UCSD-AML1 (cell line): ENCODE measurements at regions not wholly inside any gene's neighbourhood (a gene's known extent, or its start where the extent isn't known, plus 50 kb on each side); places are given as distances from the start of the nearest gene placed in this dataset.
"Not testable (repeated sequence)": the region's sequence is repeated elsewhere in the genome, so short reads cannot be mapped to it uniquely, and the experiment has no call there.

Experiments used
- DNase-seq: peaks from one replicate; lab custom pipeline; 2025; ENCODE audit not compliant: unreplicated experiment; lab: John Stamatoyannopoulos, UW

DNA sequence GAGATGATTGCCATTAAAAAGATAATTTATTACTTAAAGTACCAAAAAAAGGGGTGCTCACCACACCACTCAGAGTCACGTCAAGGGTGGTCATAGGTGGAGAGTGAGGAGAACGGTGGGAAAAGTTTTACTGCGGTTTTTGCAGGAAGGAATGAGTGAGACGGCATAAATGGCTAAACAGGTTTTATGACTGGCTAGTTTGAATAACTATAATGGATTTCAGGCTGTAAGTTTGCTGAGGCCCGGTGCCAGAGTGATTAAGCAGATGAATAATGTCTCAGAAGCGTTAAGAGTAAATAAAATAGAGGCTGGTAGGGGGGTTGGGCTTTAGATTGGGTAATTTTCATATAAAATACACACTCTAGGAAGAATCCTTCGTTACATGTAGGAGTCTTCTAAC is 1337.8 kb downstream of the AMY1C start:
- no peak for DNase-seq

DNA sequence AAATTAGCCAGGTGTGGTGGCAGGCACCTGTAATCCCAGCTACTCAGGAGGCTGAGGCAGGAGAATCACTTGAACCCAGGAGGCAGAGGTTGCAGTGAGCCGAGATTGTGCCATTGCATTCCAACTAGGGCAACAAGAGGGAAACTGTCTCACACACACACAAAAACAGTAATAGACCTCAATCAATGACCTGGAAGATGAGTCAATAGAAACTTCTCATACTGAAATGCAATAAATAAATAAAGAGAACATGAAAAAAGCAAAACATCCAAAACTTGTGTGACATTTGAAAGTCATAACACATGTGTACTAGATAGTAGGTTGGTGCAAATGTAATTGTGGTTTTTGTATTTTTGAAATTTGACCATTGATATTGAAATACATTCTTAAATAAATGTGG is 1338.5 kb downstream of the AMY1C start:
- DNase-seq: no peak

DNA sequence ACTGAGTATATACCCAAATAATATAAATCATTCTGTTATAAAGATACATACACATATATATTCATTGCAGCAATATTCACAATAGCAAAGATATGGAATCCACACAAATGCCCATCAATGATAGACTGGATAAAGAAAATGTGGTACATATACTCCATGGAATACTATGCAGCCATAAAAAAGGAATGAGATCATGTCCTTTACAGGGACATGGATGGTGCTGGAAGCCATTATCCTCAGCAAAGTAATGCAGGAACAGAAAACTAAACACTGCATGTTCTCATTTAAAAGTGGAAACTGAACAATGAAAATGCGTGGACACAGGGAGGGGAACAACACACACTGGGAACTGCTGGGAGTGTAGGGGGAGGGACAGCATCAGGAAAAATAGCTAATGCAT is 1344.2 kb downstream of the AMY1C start:
- not testable (repeated sequence) for DNase-seq

DNA sequence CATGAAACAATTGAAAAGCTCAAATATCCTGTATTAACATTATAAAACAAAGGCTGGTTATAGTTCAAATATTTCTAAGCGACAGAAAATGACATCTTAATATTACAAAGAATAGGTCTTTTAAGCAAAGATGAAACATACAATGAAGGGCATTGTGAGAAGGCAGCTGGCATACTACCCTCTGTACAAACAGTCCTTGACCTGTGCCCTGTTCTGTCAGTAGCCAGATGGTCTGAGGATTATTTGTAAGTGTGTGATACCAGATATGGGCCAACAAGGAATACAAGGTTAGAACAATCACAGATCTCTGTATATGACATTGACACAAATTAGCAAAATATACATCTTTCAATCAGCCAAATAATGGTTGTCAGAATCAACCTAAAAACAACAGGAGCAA is 1350.4 kb downstream of the AMY1C start:
- no peak for DNase-seq

DNA sequence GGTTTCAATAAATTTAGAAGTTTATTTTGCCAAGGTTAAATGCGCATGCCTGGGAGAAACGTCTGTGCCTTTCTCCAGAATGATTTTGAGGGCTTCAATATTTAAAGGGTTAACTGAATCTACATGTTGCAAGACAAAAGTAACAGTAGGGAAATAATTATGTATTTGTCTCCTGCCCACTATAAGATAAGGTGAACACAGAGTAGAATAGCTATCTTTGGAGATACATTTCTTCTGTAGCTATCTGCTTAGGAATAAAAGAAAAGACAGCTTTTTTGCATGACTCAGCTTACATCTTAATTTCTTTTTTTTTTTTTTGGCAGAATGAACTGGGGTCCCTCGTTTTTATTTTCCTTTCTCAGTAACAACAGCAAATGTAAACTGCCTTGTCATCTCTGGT is 1351.6 kb downstream of the AMY1C start:
- DNase-seq: no peak

DNA sequence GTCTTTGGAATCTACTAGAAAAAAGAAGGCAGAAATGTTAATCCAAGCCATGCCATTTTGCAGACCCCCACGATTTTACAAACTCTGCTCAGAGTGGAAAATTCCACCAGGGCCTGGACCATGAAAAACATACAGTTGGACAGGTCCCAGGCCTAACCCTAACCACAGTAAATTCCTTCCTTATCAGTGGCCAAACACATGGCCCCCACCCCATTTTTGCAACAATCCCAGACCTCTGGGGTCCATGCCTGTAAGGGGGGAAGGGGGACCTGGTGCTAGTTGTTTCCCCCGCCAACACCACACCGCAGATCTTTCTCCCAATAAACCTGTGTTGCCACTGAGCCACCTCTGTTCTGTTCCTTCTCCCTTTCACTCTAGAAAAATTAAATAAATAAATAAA is 1352.7 kb downstream of the AMY1C start:
- DNase-seq: no peak

DNA sequence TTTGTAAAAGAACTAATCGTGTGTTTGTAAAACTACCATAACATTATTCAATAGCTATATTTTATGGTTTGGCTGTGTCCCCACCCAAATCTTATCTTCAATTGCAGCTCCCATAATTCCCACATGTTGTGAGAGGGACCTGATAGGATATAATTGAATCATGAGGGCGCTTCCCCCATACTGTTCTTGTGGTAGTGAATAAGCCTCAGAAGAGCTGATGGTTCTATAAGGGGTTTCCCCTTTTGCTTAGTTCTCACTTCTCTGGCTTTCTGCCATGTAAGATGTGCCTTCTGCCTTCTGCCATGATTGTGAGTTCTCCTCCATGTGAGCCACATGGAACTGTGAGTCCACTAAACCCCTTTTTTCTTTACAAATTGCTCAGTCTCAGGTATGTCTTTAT is 1372.3 kb downstream of the AMY1C start:
- no peak for DNase-seq

DNA sequence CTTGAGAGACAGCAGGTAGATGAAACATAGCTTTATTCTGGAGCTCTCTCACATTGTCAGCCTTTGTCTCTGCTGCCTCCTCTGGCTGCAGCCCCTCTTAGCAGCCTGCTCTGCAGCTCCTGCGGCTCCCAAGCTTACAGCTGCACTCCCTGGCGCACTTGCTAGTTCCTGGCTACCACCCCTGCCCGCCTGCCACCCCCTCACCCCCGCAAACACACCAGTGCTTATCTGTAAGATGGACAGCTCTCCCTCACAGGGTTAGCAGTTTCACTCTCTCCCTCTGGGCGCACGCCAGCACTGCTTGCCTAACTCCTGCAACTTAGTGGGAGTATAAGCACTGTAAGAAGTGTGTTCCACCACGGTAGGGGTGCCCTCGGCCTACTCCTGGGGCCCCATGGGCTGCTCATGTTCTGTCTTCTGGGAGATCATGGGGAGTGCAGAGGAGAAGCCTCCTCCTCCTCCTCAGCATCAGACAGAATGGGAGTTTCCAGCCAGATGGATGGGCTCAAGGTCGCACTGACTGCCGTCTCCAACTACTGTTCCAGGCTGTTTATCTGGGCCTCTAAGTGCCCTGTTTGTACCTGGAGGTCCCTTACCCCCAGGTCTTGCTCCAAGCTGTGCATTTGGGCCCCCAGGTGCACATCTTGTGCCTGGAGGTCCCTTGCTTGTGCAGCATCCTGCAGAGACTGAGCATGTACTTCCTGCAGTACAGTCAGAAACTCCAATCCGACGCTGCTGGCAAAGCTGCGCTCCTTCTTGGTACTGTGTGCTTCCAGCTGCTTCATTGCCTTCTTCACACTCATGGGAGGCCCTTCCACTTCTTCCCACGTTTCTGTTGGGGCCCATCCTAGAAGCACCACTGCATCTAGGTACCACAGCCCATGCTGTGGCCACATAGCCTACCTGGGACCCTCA is 1388.1 kb downstream of the AMY1C start:
- peak; percentile 12 for DNase-seq

DNA sequence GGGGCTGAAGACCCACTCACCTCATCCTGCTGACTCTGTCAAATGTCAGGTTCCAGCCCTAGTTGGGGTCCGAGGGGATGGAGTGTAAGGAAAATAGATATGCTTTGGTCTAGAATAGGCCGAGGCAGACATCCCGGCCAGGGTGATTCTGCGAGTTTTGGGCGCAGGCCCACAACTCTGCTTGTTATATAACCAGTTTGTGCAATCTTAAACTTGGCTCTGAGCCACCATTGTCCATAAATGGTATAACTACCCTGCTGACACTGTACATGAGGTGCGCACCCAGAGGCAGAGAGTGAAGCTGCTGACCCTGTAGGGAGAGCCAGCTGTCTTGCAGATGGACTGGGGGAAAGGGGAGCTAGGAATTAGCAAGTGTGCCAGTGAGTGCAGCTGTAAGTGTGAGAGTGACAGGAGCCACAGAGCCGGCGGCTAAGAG is 1388.8 kb downstream of the AMY1C start:
- no peak for DNase-seq

DNA sequence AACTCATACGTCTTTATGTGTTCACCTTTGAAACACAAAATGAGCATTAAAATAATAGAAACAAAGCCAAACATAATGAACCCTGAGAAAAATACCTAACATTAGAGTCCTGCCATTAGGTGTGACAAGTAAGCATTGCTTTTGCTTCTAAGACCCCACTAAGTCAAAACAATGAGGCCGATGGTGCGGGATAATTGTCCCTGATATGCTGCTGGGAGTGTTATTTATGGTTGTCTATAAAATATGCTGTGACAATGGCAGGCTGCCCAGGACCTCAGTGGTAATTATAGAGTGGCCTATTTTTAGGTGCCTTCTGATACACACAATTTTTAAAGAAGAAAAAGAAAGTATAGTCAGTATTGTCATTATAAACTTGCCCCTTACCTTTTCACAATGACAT is 1423.1 kb downstream of the AMY1C start:
- no peak for DNase-seq

DNA sequence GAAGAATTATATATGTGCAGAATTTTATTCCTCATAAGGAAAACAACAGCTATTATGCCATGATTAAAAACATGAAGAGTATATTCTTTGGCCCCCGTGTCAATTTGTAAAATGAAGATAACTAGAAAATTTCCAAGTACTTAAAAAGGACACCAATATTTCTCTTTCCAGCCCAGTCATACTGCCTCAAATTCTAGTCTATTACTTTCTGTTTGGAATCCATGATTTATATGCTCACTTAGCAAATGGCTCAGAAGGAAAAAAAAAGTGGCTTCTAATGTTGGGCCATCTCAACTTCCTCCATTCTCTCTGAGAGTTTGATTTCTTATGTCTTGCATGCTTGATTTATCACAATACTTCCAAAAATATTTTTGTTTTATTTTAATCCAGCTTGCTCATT is 1431.1 kb downstream of the AMY1C start:
- no peak for DNase-seq

DNA sequence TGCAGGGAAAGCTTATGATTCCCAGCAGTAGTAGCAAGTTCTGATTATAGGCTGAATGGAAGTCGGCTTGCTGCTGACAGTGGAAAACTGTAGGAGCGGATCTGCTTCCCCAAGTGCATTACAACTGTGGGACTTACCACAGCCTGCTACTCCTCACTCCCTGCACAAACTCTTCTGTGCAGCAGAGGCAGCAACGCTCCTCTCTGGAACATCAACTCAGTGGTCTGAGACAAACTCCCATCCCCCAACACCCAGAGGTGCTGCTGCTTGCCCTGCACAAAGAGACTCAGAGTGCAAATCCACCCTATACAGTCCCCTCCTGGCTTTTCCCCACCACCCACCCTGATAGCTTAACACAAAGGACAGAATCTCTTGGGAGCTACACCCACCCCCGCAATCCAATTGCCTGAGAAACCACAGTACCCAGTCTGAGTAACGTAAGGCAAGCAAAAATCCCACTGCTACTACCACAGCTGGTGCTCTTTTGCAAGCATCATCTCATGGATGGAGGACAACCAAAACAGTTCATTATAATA is 1455.2 kb downstream of the AMY1C start:
- no peak for DNase-seq

DNA sequence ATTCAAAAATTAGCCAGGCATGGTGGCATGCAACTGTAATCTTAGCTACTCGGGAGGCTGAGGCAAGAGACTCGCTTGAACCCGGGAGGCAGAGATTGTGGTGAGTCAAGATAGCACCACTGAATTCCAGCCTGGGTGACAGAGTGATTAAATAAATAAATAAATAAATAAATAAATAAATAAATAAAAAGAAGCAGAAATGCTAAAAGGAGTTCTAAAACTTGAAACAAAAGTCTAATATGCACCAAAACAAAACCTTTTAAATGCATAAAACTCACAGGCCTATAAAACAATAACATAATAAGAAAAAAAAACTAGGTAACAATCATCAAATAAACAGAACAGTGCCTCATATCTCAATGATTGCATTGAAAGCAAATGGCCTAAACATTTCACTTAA is 1458.9 kb downstream of the AMY1C start:
- no peak for DNase-seq

DNA sequence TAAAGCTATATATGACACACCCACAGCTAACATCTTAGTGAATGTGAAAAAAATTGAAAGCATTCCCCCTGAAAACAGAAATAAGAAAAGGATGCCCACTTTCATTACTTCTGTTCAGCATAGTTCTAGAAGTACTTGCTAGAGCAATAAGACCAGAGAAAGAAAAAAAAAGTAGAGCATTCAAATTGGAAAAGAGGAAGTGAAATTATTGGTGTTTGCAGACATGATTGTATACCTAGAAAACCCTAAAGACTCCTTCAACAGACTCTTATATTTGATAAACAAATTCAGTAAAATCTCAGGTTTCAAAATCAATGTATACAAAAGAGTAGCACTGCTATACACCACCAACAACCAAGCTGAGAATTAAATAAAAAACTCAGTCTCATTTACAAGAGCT is 1461.0 kb downstream of the AMY1C start:
- no peak for DNase-seq

DNA sequence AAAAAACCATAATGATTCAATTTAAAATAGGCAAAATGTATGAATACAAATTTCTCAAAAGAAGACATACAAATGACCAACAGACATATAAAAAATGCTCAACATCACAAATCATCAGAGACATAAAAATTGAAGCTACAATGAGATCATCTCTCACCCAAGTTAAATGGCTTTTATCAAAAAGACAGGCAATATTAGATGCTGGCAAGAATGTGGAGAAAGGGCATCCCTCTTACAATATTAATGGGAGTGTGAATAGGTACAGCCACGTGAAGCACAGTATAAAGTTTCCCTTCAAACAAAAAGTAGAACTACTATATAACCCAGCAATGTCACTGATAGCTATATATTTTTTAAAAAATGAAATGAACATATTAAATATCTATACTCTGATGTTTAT is 1481.7 kb downstream of the AMY1C start:
- DNase-seq: no peak

DNA sequence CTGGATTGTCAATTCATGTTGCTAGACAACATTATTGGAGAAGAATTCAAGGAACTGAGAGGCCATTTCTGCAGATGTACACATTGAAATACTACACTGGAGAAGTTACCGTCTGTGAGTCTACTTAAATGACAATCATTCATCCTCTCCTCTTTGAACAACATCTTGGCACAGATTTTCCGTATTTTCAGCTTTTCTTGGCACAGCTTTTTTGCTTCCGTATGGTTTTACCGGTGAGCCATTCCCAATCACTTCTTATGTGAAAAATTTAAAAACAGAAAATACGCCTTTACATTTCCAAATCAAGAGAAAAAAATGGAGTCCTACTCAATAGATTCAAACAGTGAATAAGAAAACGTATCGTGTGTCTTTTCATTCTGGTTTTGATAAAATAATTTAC is 1493.7 kb downstream of the AMY1C start:
- DNase-seq: no peak

DNA sequence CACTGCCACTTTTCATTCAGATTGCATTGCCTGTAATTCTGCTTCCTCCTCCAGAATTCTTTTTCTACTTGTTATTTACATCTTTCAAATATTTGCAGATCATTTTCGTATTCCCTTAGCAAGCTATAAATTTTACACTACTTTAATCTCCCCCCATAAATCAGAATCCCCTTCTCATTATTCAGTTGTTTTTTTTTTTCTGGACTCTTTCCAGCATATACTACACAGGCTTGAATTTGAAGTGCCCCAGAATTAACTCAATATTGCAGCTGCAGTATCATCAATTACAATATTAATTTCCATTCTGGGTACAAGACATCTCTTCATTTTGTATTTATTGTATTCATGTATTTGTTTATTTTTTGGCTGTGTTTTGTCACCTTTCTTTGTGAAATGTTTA is 1494.3 kb downstream of the AMY1C start:
- DNase-seq: no peak

DNA sequence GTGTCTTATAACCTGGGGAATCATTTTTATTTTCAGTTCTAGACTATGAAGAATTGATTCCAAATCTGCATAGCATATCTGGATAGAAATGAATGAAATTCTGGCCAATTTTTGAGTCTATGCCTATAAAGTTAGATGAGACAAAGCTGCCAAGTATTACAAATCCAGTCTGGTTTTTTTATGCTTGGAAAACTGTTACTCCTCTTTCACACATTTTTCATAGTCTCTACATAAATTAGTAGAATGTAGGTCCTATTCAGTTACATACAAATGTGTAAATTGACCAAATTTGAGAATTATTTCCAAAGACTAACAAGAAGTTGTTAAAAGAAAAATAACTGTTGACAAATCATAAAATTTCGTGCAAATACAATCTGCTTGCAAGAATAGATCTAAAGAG is 1505.2 kb downstream of the AMY1C start:
- no peak for DNase-seq

DNA sequence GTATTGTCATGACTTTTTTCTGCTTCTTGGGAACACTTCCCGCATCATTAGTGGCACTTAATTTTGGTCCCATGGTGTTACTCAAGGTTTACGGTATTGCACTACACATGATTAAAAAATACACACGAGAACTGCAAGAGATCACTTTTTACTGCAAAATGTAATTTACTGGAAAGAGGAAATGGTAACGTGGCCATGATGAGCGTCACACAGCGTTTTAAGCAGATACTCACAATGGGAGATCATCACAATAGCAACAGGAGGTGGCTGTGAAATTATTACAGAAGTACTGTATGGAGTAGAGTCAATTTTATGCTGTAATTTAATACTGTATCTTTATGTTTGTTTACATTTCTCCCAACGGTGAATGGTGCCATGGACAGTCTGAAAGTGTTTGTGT is 1510.3 kb downstream of the AMY1C start:
- no peak for DNase-seq

DNA sequence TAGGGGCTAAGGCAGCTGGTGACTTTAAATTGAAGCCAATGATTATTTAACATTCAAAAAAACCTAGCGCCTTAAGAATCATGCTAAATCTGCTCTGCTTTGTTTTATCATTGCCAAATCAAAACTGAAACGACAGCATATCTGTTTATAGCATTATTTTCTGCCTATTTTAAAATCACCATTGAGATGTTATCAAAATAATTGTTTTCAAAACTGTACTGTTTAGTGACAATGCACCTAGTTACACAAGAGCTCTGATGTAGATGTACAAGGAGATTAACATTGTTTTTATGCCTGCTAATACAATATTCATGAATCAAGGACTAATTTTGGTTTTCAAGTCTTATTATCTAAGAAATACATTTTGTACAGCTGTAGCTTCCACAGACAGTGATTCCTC is 1521.3 kb downstream of the AMY1C start:
- DNase-seq: no peak

DNA sequence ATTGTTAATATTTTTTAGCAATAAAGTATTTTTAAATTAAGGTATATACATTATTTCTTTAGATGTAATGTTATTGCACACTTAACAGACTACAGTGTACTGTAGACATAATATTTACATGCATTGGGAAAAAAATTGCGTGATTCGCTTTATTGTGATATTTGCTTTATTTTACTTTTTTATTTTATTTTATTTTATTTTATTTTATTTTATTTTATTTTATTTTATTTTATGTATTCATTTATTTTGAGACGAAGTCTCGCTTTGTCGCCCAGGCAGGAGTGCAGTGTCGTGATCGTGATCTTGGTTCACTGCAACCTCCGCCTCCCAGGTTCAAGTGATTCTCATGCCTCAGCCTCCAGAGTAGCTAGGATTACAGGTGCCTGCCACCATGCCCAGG is 1522.7 kb downstream of the AMY1C start:
- not testable (repeated sequence) for DNase-seq

DNA sequence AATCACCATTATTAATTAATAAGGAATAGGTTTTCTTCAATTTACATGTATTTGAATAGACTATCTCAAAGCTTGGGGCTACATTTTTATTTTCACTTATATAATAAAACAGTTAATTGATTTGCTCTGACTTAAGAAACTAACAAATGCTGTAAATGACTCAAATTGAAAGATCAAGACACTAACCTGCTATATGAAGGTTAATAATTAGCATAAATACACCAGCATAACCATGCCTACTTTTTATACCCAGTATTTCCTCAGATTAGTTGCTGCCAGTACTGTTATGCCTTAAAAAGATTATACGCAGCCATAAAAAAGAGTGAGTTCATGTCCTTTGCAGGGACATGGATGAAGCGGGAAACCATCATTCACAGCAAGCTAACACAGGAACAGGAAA is 1545.1 kb downstream of the AMY1C start:
- DNase-seq: no peak

DNA sequence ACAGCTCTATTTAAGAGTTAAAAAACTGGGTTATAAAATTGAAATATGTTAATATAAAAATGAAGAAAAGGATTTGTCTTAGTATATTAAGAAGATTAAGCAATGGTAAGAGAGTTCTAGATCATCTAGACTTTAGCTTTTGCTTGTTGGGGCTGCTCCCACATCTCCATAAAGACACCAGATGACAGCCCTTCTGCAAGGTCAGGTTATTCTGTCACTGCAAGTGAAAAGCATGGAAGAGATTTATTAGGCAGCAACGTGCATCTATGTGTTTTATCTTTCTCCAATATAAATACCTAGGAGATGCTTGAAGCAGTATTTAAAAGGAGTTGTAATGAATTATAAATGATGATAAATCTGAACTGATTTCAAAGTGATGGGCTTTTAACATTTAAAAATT is 1560.4 kb downstream of the AMY1C start:
- no peak for DNase-seq
